Neural crest cell (in vitro differentiated cells): ENCODE measurements at regions not wholly inside any gene's neighbourhood (a gene's known extent, or its start where the extent isn't known, plus 50 kb on each side); places are given as distances from the start of the nearest gene placed in this dataset.

ENCODE experiments used
- DNase-seq: peaks from one replicate; pipeline ENCODE4 v3.0.0; 2021; ENCODE audit warnings: low read depth, mixed read lengths, low spot score
- H3K27ac Mint-ChIP-seq: one replicate; pipeline ENCODE4 v1.8.0; 2021; ENCODE audit warnings: mild to moderate bottlenecking, mixed read lengths; ENCODE audit not compliant: unreplicated experiment
- H3K27me3 Mint-ChIP-seq: 2 replicates; pipeline ENCODE4 v1.8.0; 2021; ENCODE audit warnings: low read depth, mild to moderate bottlenecking, mixed read lengths
- H3K36me3 Mint-ChIP-seq: 2 replicates; pipeline ENCODE4 v1.8.0; 2021; ENCODE audit warnings: low read depth, mild to moderate bottlenecking, mixed read lengths
- H3K4me1 Mint-ChIP-seq: 2 replicates; pipeline ENCODE4 v1.8.0; 2021; ENCODE audit warnings: mixed read lengths
- H3K4me3 Mint-ChIP-seq: one replicate; pipeline ENCODE4 v1.8.0; 2021; ENCODE audit warnings: mild to moderate bottlenecking, mixed read lengths
- H3K9me3 Mint-ChIP-seq: 2 replicates; pipeline ENCODE4 v1.8.0; 2021; ENCODE audit warnings: mixed read lengths
- CTCF ChIP-seq: fragments of 200-600 bp; sonication (generic); conservative IDR thresholded peaks from 2 replicates; pipeline ENCODE4 v1.5.0; 2021; ENCODE audit warnings: antibody characterized with exemption, mild to moderate bottlenecking

- no peaks in the 10 kb centered on the region for H3K4me1 Mint-ChIP-seq
- no peak overlapping the region for H3K4me3 Mint-ChIP-seq
- no peaks in the 10 kb centered on the region for H3K9me3 Mint-ChIP-seq
- DNase-seq: no peak
- peaks cover 2% of the 10 kb centered on the region for H3K36me3 Mint-ChIP-seq
- H3K27ac Mint-ChIP-seq: no peak overlapping the region
- TF ChIP-seq CTCF: no peak
- H3K27me3 Mint-ChIP-seq: no peaks in the 10 kb centered on the region
Observed at GRCh38 chr9:80094176-80094771, 522.5 kb downstream of the TLE4 start.

GRCh38 chr9:80093695-80094094 lies 521.9 kb downstream of the TLE4 start:
- Mint-ChIP-seq H3K27me3 (no peaks in the 10 kb centered on the region), H3K9me3 (no peaks in the 10 kb centered on the region), H3K27ac (no peak overlapping the region), H3K4me1 (no peaks in the 10 kb centered on the region), H3K4me3 (no peak overlapping the region), H3K36me3 (peaks cover 2% of the 10 kb centered on the region)
- no peak for DNase-seq
- no peak for TF ChIP-seq CTCF

- Mint-ChIP-seq H3K27ac (no peak overlapping the region), H3K27me3 (no peaks in the 10 kb centered on the region), H3K36me3 (peaks cover 2% of the 10 kb centered on the region), H3K4me3 (no peak overlapping the region), H3K4me1 (no peaks in the 10 kb centered on the region), H3K9me3 (no peaks in the 10 kb centered on the region)
- no peak for DNase-seq
- no peak for TF ChIP-seq CTCF
Observed at GRCh38 chr9:80091526-80091925, 519.8 kb downstream of the TLE4 start.

DNA sequence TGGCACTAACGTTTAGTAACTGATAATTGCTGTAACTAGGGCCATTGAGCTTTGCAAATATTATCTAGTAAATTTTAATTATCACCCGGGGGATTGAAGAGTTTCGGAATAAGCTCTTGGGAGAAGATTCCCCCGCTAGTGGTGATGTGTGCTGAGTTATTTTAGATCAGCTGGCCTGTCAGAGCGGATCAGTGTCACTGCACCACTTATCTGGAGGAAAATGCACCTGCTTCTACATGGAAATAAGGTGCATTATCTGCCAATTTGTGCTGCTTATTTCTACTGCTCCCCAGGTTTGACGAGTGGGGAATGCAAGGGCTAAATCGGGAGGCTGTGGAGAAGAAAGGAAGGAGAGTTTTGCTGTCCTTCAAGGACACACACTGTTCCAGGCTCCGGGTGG lies 518.6 kb downstream of the TLE4 start:
- no peak for DNase-seq
- H3K36me3 Mint-ChIP-seq: no peaks in the 10 kb centered on the region
- H3K9me3 Mint-ChIP-seq: no peaks in the 10 kb centered on the region
- no peaks in the 10 kb centered on the region for H3K4me1 Mint-ChIP-seq
- H3K27ac Mint-ChIP-seq: no peak overlapping the region
- no peak overlapping the region for H3K4me3 Mint-ChIP-seq
- no peaks in the 10 kb centered on the region for H3K27me3 Mint-ChIP-seq
- no peak for TF ChIP-seq CTCF

GRCh38 chr9:80086822-80087345 lies 515.1 kb downstream of the TLE4 start:
- H3K27ac Mint-ChIP-seq: no peak overlapping the region
- no peaks in the 10 kb centered on the region for H3K27me3 Mint-ChIP-seq
- no peak overlapping the region for H3K4me3 Mint-ChIP-seq
- DNase-seq: no peak
- H3K4me1 Mint-ChIP-seq: no peaks in the 10 kb centered on the region
- H3K9me3 Mint-ChIP-seq: no peaks in the 10 kb centered on the region
- no peak for TF ChIP-seq CTCF
- no peaks in the 10 kb centered on the region for H3K36me3 Mint-ChIP-seq
